HepG2 (cell line): ENCODE measurements at regions not wholly inside any gene's neighbourhood (a gene's known extent, or its start where the extent isn't known, plus 50 kb on each side); places are given as distances from the start of the nearest gene placed in this dataset.

ENCODE experiments used
- BHLHE40 ChIP-seq: IDR thresholded peaks from 2 replicates; pipeline ENCODE4 v1.6.1; 2011; ENCODE audit warnings: low read length, improper control_type of control experiment
- POLR2AphosphoS2 ChIP-seq: IDR thresholded peaks from 2 replicates; pipeline ENCODE4 v1.6.1; 2011; ENCODE audit warnings: low read depth, low read length, improper control_type of control experiment
- ZNF468 ChIP-seq: sonication (generic); formaldehyde crosslinking; IDR thresholded peaks from 2 replicates; pipeline ENCODE4 v1.8.0; 2022; ENCODE audit warnings: mild to moderate bottlenecking, moderate library complexity, missing genetic modification reagents
- ZZZ3 ChIP-seq: sonication (generic); formaldehyde crosslinking; IDR thresholded peaks from 2 replicates; pipeline ENCODE4 v1.4.0; 2020; ENCODE audit warnings: missing genetic modification reagents, mild to moderate bottlenecking, borderline replicate concordance
- TF ChIP-seq, protein P1 (sequence below): sonication (generic); formaldehyde crosslinking; IDR thresholded peaks from 2 replicates; pipeline ENCODE4 v1.4.0; 2020; ENCODE audit warnings: missing genetic modification reagents, borderline replicate concordance
- TF ChIP-seq, protein P2 (sequence below): sonication (generic); formaldehyde crosslinking; IDR thresholded peaks from 2 replicates; pipeline ENCODE4 v1.5.0; 2020; ENCODE audit warnings: mild to moderate bottlenecking, missing genetic modification reagents, moderate library complexity

DNA sequence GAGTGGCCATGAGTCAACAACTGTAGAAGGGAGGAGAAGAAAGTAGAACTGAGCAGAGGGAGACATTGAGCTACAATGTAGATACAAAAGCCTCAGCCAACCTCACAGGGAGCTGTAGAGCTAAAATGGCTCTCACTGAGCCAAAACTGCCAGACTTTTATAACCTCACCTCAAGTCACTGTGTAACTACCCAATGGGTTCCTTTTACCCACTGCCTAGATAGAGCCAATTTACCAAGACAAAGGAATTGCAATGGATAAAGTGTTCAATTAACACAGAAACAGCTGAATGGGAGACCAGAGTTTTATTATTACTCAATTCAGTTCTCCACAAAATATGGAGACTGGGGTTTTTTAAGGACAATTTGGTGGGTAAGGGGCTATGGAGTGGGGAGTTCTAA is 938.9 kb upstream of the GRIA3 start:
- TF ChIP-seq, protein P1, sequence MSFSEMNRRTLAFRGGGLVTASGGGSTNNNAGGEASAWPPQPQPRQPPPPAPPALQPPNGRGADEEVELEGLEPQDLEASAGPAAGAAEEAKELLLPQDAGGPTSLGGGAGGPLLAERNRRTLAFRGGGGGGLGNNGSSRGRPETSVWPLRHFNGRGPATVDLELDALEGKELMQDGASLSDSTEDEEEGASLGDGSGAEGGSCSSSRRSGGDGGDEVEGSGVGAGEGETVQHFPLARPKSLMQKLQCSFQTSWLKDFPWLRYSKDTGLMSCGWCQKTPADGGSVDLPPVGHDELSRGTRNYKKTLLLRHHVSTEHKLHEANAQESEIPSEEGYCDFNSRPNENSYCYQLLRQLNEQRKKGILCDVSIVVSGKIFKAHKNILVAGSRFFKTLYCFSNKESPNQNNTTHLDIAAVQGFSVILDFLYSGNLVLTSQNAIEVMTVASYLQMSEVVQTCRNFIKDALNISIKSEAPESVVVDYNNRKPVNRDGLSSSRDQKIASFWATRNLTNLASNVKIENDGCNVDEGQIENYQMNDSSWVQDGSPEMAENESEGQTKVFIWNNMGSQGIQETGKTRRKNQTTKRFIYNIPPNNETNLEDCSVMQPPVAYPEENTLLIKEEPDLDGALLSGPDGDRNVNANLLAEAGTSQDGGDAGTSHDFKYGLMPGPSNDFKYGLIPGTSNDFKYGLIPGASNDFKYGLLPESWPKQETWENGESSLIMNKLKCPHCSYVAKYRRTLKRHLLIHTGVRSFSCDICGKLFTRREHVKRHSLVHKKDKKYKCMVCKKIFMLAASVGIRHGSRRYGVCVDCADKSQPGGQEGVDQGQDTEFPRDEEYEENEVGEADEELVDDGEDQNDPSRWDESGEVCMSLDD: no peak
- TF ChIP-seq ZNF468 (CRISPR knock-in tag): no peak
- no peak for TF ChIP-seq ZZZ3 (CRISPR knock-in tag)
- TF ChIP-seq POLR2AphosphoS2: no peak
- TF ChIP-seq, protein P2, sequence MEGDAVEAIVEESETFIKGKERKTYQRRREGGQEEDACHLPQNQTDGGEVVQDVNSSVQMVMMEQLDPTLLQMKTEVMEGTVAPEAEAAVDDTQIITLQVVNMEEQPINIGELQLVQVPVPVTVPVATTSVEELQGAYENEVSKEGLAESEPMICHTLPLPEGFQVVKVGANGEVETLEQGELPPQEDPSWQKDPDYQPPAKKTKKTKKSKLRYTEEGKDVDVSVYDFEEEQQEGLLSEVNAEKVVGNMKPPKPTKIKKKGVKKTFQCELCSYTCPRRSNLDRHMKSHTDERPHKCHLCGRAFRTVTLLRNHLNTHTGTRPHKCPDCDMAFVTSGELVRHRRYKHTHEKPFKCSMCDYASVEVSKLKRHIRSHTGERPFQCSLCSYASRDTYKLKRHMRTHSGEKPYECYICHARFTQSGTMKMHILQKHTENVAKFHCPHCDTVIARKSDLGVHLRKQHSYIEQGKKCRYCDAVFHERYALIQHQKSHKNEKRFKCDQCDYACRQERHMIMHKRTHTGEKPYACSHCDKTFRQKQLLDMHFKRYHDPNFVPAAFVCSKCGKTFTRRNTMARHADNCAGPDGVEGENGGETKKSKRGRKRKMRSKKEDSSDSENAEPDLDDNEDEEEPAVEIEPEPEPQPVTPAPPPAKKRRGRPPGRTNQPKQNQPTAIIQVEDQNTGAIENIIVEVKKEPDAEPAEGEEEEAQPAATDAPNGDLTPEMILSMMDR: no peak
- no peak for TF ChIP-seq BHLHE40
